ENCODE measurements at regions not wholly inside any gene's neighbourhood (a gene's known extent, or its start where the extent isn't known, plus 50 kb on each side); places are given as distances from the start of the nearest gene placed in this dataset.

DNA sequence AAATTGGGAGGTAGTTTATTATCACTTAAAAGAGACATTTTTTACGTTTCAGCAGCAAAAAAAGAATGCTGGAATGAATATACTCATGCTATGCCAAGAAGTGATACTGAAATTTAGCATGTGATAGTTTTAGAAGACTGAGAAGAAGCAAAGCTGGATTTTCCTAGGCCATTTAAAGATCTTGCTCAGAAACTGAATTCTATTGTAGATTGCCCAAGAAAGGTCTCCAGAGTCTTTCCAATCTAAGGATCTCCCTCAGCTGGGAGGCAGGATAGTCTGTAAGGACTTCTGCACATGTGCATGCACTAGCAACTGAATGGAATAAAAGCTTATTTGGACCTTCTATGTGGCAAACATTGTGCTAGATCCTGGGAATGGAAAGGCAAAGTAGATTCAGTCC is 334.5 kb downstream of the DTWD2 start:
- TF ChIP-seq, protein P1, sequence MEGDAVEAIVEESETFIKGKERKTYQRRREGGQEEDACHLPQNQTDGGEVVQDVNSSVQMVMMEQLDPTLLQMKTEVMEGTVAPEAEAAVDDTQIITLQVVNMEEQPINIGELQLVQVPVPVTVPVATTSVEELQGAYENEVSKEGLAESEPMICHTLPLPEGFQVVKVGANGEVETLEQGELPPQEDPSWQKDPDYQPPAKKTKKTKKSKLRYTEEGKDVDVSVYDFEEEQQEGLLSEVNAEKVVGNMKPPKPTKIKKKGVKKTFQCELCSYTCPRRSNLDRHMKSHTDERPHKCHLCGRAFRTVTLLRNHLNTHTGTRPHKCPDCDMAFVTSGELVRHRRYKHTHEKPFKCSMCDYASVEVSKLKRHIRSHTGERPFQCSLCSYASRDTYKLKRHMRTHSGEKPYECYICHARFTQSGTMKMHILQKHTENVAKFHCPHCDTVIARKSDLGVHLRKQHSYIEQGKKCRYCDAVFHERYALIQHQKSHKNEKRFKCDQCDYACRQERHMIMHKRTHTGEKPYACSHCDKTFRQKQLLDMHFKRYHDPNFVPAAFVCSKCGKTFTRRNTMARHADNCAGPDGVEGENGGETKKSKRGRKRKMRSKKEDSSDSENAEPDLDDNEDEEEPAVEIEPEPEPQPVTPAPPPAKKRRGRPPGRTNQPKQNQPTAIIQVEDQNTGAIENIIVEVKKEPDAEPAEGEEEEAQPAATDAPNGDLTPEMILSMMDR (IDR thresholded peaks at IDR 0.05 in 8 of 11, conservative IDR thresholded peaks at IDR 0.05 in 3 of 11), result no peak
- TF ChIP-seq POLR2AphosphoS5 (IDR thresholded peaks at IDR 0.05) (no peak), POLR2A (IDR thresholded peaks at IDR 0.05) (no peak)

Measured in spleen (tissue), 7 donors.